ENCODE measurements at regions not wholly inside any gene's neighbourhood (a gene's known extent, or its start where the extent isn't known, plus 50 kb on each side); places are given as distances from the start of the nearest gene placed in this dataset.

DNA sequence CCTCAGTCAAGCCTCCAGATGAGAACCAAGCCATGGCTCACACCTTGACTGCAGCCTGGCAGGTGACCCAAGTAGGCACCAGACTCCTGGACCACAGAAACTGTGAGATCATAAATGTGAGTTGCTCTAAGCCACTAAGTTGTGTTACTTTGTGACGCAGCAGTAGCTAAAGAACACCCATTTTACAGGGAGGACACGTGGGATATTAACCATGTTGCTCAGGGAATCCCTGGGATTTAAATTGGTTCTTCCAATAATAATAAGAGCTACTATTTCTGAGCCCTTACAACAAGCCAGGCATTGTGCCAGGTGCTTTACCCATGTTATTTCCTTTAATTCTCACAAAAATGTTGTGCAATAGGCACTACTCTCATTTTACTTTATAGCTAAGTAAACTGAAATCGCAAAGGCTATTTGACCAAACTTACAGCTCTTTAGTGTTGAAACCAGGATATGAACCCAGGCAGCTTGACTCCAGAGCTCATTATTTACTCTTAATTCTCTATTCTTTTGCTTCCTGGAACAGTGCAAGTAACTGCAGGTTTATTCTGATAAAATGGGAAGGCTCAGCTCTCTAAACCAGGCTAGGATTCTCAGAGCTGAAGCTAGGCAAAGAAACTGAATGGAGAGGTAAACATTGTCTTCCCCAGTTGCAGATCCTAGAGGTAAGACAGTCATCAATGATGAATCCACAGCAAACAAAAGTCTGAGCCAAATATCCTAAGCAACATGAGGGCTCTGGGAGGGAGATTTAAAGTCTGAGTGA lies 294.4 kb downstream of the KBTBD8 start:
- TF ChIP-seq POLR2AphosphoS5 (IDR thresholded peaks at IDR 0.05; ENCODE audit: low read depth, low read length) (no peak), FOXP2 (optimal IDR thresholded peaks at IDR 0.05; ENCODE audit: borderline replicate concordance, extremely low read depth, extremely low read length, insufficient read depth) (no peak), TAF1 (IDR thresholded peaks at IDR 0.05; ENCODE audit: borderline replicate concordance, insufficient read depth, low read length) (no peak), SIN3A (IDR thresholded peaks at IDR 0.05; ENCODE audit: borderline replicate concordance, insufficient read depth, low read length) (no peak)
- TF ChIP-seq, protein P1, sequence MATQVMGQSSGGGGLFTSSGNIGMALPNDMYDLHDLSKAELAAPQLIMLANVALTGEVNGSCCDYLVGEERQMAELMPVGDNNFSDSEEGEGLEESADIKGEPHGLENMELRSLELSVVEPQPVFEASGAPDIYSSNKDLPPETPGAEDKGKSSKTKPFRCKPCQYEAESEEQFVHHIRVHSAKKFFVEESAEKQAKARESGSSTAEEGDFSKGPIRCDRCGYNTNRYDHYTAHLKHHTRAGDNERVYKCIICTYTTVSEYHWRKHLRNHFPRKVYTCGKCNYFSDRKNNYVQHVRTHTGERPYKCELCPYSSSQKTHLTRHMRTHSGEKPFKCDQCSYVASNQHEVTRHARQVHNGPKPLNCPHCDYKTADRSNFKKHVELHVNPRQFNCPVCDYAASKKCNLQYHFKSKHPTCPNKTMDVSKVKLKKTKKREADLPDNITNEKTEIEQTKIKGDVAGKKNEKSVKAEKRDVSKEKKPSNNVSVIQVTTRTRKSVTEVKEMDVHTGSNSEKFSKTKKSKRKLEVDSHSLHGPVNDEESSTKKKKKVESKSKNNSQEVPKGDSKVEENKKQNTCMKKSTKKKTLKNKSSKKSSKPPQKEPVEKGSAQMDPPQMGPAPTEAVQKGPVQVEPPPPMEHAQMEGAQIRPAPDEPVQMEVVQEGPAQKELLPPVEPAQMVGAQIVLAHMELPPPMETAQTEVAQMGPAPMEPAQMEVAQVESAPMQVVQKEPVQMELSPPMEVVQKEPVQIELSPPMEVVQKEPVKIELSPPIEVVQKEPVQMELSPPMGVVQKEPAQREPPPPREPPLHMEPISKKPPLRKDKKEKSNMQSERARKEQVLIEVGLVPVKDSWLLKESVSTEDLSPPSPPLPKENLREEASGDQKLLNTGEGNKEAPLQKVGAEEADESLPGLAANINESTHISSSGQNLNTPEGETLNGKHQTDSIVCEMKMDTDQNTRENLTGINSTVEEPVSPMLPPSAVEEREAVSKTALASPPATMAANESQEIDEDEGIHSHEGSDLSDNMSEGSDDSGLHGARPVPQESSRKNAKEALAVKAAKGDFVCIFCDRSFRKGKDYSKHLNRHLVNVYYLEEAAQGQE (IDR thresholded peaks at IDR 0.05; ENCODE audit: insufficient read depth in 1 of 2, low read depth in 2 of 2, low read length in 2 of 2) = no peak

DNA sequence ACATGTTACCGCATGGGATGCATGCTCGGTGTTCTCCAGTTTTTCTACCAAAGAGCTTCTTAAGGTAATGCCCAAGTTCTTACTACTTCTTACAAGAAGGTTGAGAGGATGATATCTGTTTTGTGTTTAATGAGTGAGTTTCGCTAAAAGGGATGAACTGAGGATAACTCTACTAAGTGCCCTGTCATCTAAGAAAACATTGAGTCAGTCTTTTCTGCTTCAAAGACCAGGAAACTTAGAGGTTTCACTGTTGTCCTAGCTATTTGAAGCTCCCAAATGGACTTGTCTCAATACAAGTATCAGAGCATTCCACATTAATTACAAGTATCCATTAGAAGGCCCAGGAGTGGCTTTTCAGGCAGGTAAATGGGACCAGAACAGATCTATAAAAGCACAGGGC lies 296.2 kb downstream of the KBTBD8 start:
- TF ChIP-seq SIN3A (IDR thresholded peaks at IDR 0.05; ENCODE audit: borderline replicate concordance, insufficient read depth, low read length) = no peak
- no peak for TF ChIP-seq TAF1 (IDR thresholded peaks at IDR 0.05; ENCODE audit: borderline replicate concordance, insufficient read depth, low read length)
- TF ChIP-seq, protein P1 (IDR thresholded peaks at IDR 0.05; ENCODE audit: insufficient read depth in 1 of 2, low read depth in 2 of 2, low read length in 2 of 2) = no peak
- no peak for TF ChIP-seq FOXP2 (optimal IDR thresholded peaks at IDR 0.05; ENCODE audit: borderline replicate concordance, extremely low read depth, extremely low read length, insufficient read depth)
- no peak for TF ChIP-seq POLR2AphosphoS5 (IDR thresholded peaks at IDR 0.05; ENCODE audit: low read depth, low read length)

DNA sequence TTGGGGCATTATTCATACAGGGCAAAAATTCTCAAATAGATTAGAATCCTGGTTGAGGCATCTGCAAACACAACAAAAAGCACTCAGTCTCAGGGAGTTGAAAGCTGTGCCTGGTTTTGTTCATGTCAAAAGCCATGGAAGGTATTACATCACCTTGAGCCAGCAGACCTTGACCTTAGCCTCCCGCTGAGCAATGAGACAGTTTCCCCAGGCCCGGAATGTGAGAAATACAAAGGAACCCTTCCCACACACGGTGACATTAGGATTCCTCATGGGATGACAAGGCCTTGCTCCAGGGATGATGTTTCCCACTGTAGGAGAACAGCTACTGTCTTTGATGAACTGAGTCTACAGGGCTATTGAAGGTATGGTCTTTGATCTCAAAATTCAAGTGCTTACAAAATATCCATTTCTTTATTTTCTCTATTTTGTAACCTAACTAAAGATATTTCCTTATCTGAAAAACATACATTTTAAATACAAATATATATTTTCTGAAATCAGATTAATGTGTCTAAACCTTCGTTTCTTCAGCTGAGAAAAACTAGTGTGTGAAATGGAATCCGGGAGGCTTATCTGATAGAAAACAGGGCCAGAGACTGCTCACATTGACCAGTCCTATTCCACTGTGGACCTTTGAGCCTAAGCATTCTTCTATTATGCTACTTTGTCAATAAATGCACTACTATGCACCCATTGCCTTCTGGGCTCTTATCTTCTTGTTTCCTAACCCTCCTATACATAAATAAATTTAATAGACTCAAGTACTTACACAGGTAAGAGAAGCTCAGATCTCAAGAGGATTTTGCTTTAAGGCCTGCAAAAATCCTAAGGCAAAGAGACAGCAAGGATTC lies 298.2 kb downstream of the KBTBD8 start:
- TF ChIP-seq SIN3A (IDR thresholded peaks at IDR 0.05; ENCODE audit: borderline replicate concordance, insufficient read depth, low read length) = no peak

DNA sequence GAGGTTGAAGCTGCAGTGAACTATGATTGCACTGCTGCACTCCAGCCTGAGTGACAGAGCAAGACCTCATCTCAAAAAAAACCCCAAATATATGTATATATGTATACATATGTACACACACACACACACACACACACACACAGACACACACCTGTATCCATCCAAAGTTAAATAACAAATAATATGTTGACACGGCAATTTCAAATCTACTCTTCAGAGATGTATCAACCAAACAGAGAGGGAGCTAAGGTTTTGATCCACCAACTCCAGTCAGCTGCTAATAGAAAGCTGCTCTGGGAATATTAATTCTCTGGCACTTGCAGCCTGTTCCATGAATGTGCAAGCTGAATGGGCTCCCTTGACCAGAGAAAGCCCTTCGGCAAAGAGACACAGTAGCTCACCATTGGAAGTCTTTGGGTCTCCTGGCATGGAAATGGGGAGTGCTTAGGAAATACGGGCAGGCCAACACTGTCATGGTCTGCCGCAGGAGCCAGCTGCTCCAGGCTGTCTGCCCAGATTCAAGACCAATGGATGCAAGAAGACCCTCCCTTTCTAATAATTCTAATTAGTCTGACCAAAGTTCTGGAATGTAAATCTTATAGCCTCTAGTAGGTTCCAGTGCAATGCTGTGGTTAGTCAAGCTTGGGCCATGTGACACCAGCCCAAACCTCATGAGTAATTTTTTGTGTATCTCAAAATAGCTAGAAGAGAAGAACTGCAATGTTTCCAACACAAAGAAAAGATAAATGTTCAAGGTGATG lies 299.8 kb downstream of the KBTBD8 start:
- TF ChIP-seq SIN3A (IDR thresholded peaks at IDR 0.05; ENCODE audit: borderline replicate concordance, insufficient read depth, low read length) (no peak), FOXP2 (optimal IDR thresholded peaks at IDR 0.05; ENCODE audit: borderline replicate concordance, extremely low read depth, extremely low read length, insufficient read depth) (no peak), POLR2AphosphoS5 (IDR thresholded peaks at IDR 0.05; ENCODE audit: low read depth, low read length) (no peak), TAF1 (IDR thresholded peaks at IDR 0.05; ENCODE audit: borderline replicate concordance, insufficient read depth, low read length) (no peak)
- TF ChIP-seq, protein P1 (IDR thresholded peaks at IDR 0.05; ENCODE audit: insufficient read depth in 1 of 2, low read depth in 2 of 2, low read length in 2 of 2) = no peak

DNA sequence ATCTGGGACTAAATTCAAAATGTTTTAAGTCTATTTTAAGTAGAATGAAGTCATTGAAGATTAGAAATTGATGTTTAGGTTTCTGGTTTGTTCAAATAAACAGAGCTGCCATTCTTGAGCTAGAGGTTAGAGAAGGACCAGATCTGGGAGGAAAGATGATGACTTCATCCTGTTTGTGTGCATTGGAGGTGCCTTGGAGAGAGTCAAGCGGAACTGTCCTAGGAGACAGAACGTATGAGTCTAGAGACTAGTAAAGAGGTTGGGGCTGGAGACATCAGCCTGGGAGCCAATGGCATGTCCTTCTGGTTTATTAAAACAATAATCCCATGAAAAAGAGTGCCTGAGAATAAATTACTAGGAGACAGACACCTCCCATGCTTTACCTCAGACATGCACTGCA lies 303.4 kb downstream of the KBTBD8 start:
- TF ChIP-seq, protein P1 (IDR thresholded peaks at IDR 0.05; ENCODE audit: insufficient read depth in 1 of 2, low read depth in 2 of 2, low read length in 2 of 2) = no peak
- TF ChIP-seq FOXP2 (optimal IDR thresholded peaks at IDR 0.05; ENCODE audit: borderline replicate concordance, extremely low read depth, extremely low read length, insufficient read depth) (no peak), SIN3A (IDR thresholded peaks at IDR 0.05; ENCODE audit: borderline replicate concordance, insufficient read depth, low read length) (no peak), TAF1 (IDR thresholded peaks at IDR 0.05; ENCODE audit: borderline replicate concordance, insufficient read depth, low read length) (no peak), POLR2AphosphoS5 (IDR thresholded peaks at IDR 0.05; ENCODE audit: low read depth, low read length) (no peak)
